Activated CD8-positive, alpha-beta memory T cell treated with anti-CD3 and anti-CD28 coated beads, Interleukin-2, amount 50 U/mL, for 48 hours (primary cell): ENCODE measurements at regions not wholly inside any gene's neighbourhood (a gene's known extent, or its start where the extent isn't known, plus 50 kb on each side); places are given as distances from the start of the nearest gene placed in this dataset.
"Not testable (repeated sequence)": the region's sequence is repeated elsewhere in the genome, so short reads cannot be mapped to it uniquely, and the experiment has no call there.

ENCODE experiments used
- DNase-seq: peaks from one replicate; pipeline ENCODE4 v3.0.0-alpha.2; 2020

DNA sequence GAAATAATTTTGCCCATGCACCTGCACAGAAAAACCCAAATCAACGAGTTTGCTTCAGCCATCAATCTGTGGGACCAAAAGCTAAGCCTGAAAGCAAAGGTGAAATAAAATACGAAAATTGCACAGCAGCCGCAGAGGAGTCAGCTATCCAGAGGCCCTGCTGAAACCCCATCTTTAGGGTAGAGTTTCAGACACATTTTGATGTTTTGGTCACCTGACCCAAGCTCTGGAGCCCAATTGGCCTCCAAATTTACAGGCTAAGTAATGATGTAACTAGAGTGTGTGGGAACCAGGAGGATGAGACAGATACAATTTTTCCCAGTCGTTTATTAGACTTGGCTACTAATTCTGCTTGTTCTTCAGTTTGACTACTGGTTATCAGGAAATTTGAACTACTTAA lies 308.6 kb upstream of the ATP11B start:
- DNase-seq: no peak

- DNase-seq: no peak
Observed at GRCh38 chr3:182485301-182485700, 308.0 kb upstream of the ATP11B start.

GRCh38 chr3:182486463-182486862 lies 306.8 kb upstream of the ATP11B start:
- DNase-seq: no peak

GRCh38 chr3:182487143-182487542 lies 306.2 kb upstream of the ATP11B start:
- DNase-seq: no peak

DNA sequence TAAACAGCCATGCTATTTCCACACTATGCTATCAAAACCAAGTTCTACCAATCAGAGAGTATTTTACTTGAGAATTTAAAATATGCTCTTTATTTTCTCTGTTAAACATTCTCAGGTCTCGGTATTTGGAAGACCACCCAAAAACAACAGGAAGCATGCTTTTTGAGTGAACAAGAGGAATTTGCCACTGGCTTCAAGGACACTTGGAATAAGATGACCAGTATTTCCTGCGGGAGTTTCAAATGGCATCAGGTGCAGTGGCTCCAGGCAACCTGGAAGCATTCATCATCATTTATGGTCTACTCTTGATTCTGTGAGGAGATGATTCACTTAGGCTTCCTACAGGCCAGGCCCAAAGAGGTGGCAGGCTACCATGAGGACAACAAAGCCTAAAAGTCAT lies 305.7 kb upstream of the ATP11B start:
- no peak for DNase-seq

- no peak for DNase-seq
Observed at GRCh38 chr3:182490596-182491491, 302.5 kb upstream of the ATP11B start.

DNA sequence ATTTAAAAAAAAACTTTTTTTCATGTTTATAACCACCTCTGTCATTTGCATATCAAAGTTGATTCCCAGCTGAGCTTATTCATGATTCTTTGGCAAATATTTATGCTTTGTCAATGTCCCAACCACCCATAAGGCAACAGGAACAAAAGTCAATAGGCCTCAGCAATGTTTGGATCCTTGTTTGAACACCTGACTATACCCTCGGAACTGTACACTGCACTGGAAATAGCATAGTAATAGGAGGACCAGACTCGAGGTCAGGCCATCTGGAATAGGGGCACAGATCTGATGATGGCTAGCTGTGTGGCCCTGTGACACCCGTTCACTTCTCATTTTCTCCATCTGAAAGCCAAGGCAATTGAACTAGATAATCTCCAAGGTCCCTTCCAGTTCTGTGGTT lies 301.7 kb upstream of the ATP11B start:
- no peak for DNase-seq

DNA sequence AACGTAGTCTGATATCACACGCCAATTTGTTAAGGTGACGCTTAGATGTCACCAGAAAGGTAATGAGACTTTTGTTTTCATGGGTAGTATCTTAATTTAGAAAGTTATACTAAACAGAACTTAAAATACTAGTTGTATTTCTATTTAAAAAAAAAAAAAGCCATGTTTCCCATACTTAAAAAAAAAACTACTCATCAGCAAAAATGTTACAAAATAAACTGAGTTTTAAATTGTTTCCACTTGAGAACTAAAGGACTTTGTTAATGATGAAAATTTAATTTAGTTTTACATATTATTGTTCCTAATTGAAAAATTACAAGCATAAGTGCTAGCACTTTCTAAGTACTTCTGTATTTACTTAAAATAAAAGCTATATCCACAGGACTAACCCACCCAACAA lies 300.8 kb upstream of the ATP11B start:
- DNase-seq: no peak

- DNase-seq: no peak
Observed at GRCh38 chr3:182500289-182500688, 293.0 kb upstream of the ATP11B start.

- DNase-seq: no peak
Observed at GRCh38 chr3:182501856-182502255, 291.4 kb upstream of the ATP11B start.

GRCh38 chr3:182503401-182503800 lies 289.9 kb upstream of the ATP11B start:
- no peak for DNase-seq

DNA sequence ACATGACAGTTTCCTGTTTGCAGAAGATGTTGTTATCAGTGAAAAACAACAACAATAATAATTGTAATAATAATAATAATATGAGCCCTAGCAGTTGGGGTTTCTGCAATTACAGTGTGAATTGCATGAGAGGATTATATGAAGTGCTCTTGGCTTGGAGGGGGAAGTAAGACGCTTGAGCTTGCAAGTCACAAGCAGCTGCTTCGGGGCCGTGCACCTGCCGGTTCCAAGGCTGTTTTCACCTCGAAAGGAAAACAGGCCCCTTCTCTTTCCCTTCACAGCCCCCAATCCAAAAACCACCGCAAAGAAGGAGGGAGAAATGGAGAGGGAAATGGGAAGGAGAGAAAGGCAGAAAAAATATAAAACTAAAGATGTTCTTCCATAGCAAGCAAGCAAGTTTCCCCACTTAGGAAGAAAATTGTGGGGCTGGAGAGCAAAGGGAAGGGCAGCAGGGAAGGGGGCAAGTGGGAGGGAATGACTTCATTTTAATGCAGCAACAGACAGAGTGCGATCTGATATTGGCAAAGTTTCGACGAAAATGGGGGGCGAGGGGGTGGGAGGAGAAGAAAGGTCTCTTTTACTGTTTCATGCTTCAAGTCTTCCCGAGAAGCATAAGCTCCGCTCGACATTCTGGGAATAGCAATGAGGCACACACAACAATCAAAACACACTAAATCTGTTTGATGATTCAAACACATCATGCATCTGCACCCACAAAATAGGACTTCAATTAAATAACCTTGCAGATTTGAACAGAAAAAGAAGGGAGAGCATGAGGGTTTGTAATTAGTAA lies 284.2 kb upstream of the ATP11B start:
- no peak for DNase-seq

DNA sequence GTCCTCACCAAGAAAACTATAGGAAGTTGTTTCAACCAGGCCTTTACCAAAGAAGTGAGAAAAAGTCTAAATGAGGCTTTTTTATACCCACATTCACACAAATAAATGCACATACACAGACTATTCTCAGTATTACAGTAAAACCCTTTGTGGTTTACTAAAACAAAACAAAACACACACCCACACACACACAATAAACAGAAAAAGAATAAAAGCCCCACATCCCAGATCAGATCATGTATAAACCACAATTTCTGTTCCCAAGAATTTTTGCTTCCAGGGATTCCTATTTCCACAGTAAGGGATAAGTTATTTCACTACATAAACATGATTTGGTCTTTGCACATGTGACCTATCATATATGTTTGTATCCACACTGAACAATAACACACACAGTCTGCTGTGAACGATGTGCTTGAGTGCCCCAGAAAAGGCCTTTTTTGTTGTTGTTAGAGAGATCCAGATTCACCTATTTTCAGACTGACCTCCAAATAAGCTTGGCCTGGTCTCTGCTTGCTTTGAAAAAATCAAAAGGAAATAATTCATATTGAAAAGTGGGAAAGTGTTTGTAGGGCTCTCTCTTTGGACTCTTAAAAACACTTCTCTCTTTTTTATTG lies 283.4 kb upstream of the ATP11B start:
- DNase-seq: no peak

DNA sequence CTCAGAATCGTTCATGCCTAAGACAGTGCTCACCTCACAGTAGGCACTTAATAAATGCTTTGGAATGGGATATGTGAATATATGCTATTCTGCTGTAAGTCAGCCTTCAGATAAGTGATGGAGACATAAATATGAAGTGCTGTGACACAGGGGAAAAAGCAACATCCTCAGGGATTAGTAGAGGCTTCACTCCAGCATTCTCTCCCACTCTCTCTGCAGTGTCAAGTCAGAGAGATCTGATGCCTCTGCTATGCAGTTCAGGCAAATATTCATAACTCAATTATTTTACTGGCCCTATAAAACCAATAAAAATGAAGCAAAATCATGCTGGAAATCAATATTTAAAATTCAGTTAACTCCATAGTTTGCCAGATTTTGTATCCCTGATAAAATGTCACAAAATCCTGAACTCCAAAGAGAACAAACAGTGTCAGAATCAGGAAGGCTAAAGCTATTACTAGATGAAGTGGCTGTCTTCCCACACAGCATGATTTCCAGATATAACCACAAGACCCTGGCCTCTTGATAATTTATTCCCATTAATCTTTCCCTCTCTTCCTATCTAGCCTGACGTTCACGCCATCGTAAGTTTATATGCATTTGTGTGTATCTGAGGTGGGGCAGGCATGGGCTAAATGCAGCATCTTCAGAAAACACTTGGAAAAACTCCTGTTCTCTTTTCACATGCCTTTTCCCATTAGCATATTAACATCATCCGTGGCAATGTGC lies 278.9 kb upstream of the ATP11B start:
- no peak for DNase-seq

DNA sequence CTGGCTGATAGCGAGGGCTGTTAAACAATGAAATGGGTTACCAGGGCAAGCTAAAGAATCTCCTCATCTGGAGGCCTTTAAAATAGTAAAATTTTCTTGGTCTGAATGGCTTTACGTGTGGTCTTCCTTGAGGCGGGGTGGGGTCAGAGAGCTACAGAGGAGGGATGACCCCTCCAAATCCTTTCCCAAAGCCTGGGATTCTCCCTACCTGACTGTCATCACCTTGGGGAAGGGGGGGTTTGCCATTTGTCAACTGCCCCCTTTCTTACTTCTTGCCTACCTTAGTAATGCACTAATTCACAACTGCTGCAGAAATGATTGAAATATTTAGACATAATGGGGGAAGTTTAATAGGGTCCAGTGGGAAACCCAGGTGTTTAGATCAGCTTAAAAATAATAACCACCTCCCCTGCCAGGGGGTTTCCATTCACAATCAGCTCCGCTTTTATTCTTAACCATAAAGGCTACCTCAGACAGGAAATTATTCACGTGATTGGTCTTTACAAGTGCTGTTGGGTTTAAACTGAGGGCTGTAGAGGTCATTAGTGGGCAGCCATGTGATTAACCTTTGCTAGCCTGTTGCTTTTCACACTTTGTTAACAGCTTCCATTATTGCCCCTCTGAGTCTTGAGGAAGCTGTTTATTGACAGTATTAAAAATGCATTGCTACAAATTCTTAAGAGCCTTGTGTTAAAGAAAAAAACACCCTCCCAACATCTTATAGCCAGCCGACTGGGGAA lies 276.5 kb upstream of the ATP11B start:
- no peak for DNase-seq

DNA sequence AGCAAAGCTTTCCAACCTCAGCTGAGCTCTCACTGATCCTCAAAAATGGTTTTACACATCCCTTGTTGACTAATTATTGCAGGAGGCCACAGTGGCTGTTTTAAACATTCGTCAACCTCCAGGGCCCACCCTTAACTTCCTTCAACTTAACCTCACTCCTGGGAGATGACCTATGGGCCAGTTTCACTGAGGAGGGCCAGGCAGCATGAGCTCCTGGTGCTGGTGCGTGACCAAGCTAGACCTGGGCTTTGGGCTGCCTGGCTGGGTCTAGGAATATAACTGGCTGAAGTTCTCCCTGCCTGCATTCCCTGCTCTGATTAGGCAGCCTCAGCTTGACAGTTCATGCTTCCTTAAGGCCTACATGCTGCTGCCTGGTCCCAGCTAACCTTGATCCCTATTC lies 273.7 kb upstream of the ATP11B start:
- no peak for DNase-seq

DNA sequence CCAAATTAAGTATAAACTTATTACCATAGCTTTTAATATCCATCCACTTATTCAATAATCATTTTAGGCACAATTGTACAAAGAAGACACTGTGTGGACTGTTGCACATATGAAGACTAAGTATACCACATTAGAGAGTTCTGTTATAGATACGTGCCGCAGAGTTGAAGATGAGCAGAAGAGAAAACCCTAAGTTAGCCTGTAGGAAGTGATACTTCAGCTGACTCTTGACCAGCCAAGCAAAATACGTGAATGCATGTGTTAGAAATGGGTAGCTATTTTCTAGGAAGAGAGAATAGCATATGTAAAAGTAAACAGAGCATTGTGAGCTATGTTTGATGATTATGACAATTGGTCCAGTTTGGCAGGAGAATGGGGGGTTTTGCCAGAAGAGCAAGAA lies 272.0 kb upstream of the ATP11B start:
- no peak for DNase-seq

DNA sequence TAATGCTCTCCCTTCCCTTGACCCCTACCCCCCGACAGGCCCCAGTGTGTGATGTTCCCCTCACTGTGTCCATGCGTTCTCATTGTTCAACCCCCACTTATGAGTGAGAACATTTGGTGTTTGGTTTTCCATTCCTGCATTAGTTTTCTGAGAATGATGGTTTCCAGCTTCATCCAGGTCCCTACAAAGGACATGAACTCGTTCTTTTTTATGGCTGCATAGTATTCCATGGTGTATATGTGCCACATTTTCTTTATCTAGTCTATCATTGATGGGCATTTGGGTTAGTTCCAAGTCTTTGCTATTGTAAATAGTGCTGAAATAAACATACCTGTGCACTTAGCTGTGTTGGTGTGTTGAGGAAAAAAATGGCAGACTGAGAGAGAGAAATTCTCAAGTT lies 269.9 kb upstream of the ATP11B start:
- not testable (repeated sequence) for DNase-seq

DNA sequence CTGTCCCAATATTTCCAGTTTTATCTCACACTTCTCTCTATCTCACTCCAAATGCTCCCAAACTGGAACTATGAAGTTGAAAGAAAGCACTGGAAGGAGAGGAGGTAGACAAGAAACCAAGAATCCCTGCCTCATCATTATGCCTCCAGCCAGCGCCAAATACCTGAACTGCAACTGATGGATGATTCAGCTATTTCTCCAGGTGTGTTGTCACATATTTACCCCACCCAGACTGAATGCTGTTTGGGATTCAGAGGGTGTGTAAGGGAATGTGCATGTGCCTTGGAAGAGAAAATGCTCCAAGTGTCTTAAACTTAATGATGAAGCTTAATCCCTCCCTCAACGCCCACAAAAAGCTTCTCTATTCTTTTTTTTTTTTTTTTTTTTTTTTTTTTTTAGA lies 269.5 kb upstream of the ATP11B start:
- no peak for DNase-seq

DNA sequence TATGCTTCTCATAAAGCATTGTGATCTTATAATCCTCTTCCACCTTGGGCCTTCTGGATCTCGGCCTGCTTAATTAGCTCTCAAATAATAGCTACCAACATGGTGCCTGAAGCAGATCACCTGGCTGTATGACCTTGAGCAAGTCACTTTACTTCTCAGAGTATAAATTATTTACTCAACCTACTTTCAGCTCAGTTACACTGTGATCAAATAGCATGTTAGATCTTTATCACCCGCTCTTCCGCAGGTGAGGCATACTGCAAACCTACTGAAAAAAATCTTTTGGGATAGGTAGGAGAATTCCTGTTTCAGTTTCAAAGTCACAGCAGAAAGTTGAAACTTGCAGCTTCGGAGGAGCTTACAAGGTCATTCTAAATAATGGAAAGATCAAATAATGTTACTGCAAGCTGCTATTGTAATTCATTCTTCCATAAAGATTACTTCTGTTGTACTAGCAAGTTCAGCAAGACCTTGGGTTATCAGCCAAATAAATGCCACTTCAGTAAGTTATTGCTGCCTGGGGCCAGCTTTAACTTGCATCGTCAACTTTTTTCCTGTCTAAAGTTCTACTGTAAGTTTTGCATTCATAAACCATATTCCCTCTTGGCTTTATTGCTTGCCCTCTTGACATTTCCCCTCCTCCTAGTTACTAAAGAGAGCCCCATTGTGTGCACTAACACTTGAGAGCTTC lies 268.4 kb upstream of the ATP11B start:
- no peak for DNase-seq

DNA sequence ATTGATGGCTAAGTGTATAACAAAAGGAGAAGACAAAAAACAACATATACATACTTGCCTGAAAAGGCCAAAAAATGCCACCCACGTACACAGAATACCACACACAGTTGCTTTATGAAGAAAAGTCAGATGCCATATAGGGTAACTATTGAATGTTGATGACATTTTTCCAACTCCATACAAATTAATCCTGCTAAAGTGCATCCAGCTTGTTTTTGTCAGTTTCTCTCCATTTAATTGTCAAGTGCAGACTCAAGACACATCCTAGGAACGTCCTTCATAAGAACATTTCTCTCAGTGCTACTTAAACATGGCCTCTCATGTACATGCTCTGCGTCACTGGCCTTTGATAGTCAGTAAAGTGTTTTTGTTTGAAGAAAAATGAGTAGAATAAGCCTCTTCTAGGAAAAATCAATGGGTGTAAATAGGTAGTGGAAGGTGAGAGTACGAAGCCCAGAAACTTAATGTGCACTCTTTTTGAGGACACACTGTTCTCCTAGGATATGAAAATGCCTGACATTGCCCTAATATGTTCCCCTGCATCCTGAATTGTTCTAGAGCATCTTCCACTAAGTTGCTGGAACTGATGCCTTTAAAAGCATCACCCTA lies 267.4 kb upstream of the ATP11B start:
- no peak for DNase-seq
